Gastroesophageal sphincter (tissue), 4 donors: ENCODE measurements at regions not wholly inside any gene's neighbourhood (a gene's known extent, or its start where the extent isn't known, plus 50 kb on each side); places are given as distances from the start of the nearest gene placed in this dataset.
"Not testable (repeated sequence)": the region's sequence is repeated elsewhere in the genome, so short reads cannot be mapped to it uniquely, and the experiment has no call there.

Experiments used
- ATAC-seq: fragments of 150-250 bp; one replicate; pipeline ENCODE4 v1.9.1; 2016; ENCODE audit warnings: mild to moderate bottlenecking, moderate library complexity
- H3K27ac ChIP-seq, 4 donors: fragments of 200-600 bp; sonication (generic) in 3 of 4; 1 replicate in 3 of 4; 2 replicates in 1 of 4; pipeline ENCODE4 v1.5.1; 2016 to 2019
- H3K27me3 ChIP-seq: fragments of 200-600 bp; sonication (generic); one replicate; pipeline ENCODE4 v1.5.1; 2019
- H3K36me3 ChIP-seq, 2 donors: fragments of 200-600 bp; sonication (generic); one replicate each; pipeline ENCODE4 v1.5.1; 2019; ENCODE audit warnings: control low read depth in 1 of 2
- H3K4me1 ChIP-seq, 3 donors: fragments of 200-600 bp; sonication (generic); 1 replicate in 2 of 3; 2 replicates in 1 of 3; pipeline ENCODE4 v1.5.1; 2016 to 2019; ENCODE audit warnings: control low read depth in 2 of 3
- H3K4me3 ChIP-seq, 2 donors: fragments of 200-600 bp; sonication (generic); one replicate each; pipeline ENCODE4 v1.5.1; 2019; ENCODE audit warnings: mild to moderate bottlenecking in 1 of 2, moderate library complexity in 1 of 2
- H3K9me3 ChIP-seq, 3 donors: fragments of 200-600 bp; sonication (generic); one replicate each; pipeline ENCODE4 v1.5.1; 2017 to 2019; ENCODE audit warnings: control low read depth in 2 of 3
- CTCF ChIP-seq, 4 experiments: fragments of 200-600 bp in 2 of 4; fragments of 450-650 bp in 2 of 4; sonication (generic) in 1 of 4; IDR thresholded peaks; one replicate each; pipeline ENCODE4 v1.5.1; 2017 to 2019; ENCODE audit warnings: antibody characterized with exemption in 4 of 4, mild to moderate bottlenecking in 2 of 4, moderate library complexity in 2 of 4
- EP300 ChIP-seq: sonication (generic); formaldehyde crosslinking; IDR thresholded peaks from one replicate; pipeline ENCODE4 v1.6.1; 2017; ENCODE audit warnings: antibody characterized with exemption, mild to moderate bottlenecking
- POLR2A ChIP-seq, 2 donors: fragments of 450-650 bp; IDR thresholded peaks; one replicate each; pipeline ENCODE4 v1.6.1; 2017; ENCODE audit warnings: antibody characterized with exemption in 2 of 2, mild to moderate bottlenecking in 2 of 2, moderate library complexity in 1 of 2
- POLR2AphosphoS5 ChIP-seq: sonication (generic); formaldehyde crosslinking; IDR thresholded peaks from one replicate; pipeline ENCODE4 v1.6.1; 2017; ENCODE audit warnings: antibody characterized with exemption
- WGBS, 2 donors: methylation state at CpG; one replicate each; pipeline ENCODE4 v1.1.5; 2018; ENCODE audit warnings: low coverage in 1 of 2; 5-methylcytosine and 5-hydroxymethylcytosine counted together

- H3K4me3 ChIP-seq: no peak overlapping the region
- no peaks in the 10 kb centered on the region for H3K4me1 ChIP-seq
- H3K27me3 ChIP-seq: peaks cover 5% of the 10 kb centered on the region
- ATAC-seq: no peak
- no peak overlapping the region for H3K27ac ChIP-seq
- TF ChIP-seq POLR2AphosphoS5: no peak
- no peaks in the 10 kb centered on the region for H3K36me3 ChIP-seq
- WGBS, 2 donors: 73 to 89% methylated on average over 4 to 6 of the region's 7 CpGs
- no peaks in the 10 kb centered on the region for H3K9me3 ChIP-seq
Measured at GRCh38 chr16:50451951-50452508, 83.2 kb upstream of the BRD7 start.

GRCh38 chr16:50450957-50451356 is 82.2 kb upstream of the BRD7 start:
- no peak for TF ChIP-seq EP300
- no peak for TF ChIP-seq POLR2AphosphoS5
- no peak for TF ChIP-seq CTCF (IDR thresholded peaks at IDR 0.05)
- no peak for TF ChIP-seq POLR2A (IDR thresholded peaks at IDR 0.05)
- no peak for ATAC-seq
- no peak overlapping the region for H3K4me3 ChIP-seq
- no peaks in the 10 kb centered on the region for H3K9me3 ChIP-seq
- H3K36me3 ChIP-seq: no peaks in the 10 kb centered on the region
- H3K27me3 ChIP-seq: peaks cover 5% of the 10 kb centered on the region
- no peaks in the 10 kb centered on the region for H3K4me1 ChIP-seq
- no peak overlapping the region for H3K27ac ChIP-seq
- WGBS, 2 donors: 83 to 93% methylated on average over 1 to 4 of the region's 4 CpGs

- ATAC-seq: no peak
- no peak overlapping the region for H3K4me3 ChIP-seq
- 35 to 100% methylated on average over 1 to 5 of the region's 6 CpGs for WGBS, 2 donors
- no peak overlapping the region for H3K27ac ChIP-seq
- H3K27me3 ChIP-seq: peaks cover 5% of the 10 kb centered on the region
- H3K9me3 ChIP-seq: peaks cover 0 to under 1% (median 0%) of the 10 kb centered on the region in 3 donors
- no peaks in the 10 kb centered on the region for H3K4me1 ChIP-seq
- H3K36me3 ChIP-seq: no peaks in the 10 kb centered on the region
- TF ChIP-seq POLR2A (IDR thresholded peaks at IDR 0.05) (no peak), CTCF (IDR thresholded peaks at IDR 0.05) (no peak), EP300 (no peak), POLR2AphosphoS5 (no peak)
Measured at GRCh38 chr16:50449800-50450199, 81.0 kb upstream of the BRD7 start.

- Histone ChIP-seq H3K9me3 (peaks cover 0 to 6% (median 0%) of the 10 kb centered on the region in 3 donors), H3K36me3 (no peaks in the 10 kb centered on the region), H3K27me3 (peaks cover 5% of the 10 kb centered on the region), H3K4me3 (no peak overlapping the region), H3K27ac (no peak overlapping the region), H3K4me1 (no peaks in the 10 kb centered on the region)
- WGBS, 2 donors: 76 to 78% methylated on average over 3 to 5 of the region's 10 CpGs
- TF ChIP-seq CTCF (IDR thresholded peaks at IDR 0.05) (no peak), POLR2AphosphoS5 (no peak), EP300 (no peak), POLR2A (IDR thresholded peaks at IDR 0.05) (no peak)
- no peak for ATAC-seq
Measured at GRCh38 chr16:50448981-50449380, 80.2 kb upstream of the BRD7 start.

- WGBS, 2 donors: 59 to 100% methylated on average over 2 to 4 of the region's 8 CpGs
Measured at GRCh38 chr16:50448522-50448921, 79.7 kb upstream of the BRD7 start.

GRCh38 chr16:50447386-50447785 is 78.6 kb upstream of the BRD7 start:
- not testable (repeated sequence) for H3K4me1 ChIP-seq, H3K36me3 ChIP-seq, H3K27me3 ChIP-seq, H3K27ac ChIP-seq, H3K9me3 ChIP-seq, ATAC-seq, H3K4me3 ChIP-seq
- 65% methylated on average over 4 of the region's 8 CpGs; no CpG with 5 or more reads in 1 of the 2 donors for WGBS, 2 donors

More at GRCh38 chr16:50448522-50448921, 79.7 kb upstream of the BRD7 start:
- H3K4me1 ChIP-seq: no peaks in the 10 kb centered on the region
- no peak overlapping the region for H3K27ac ChIP-seq
- H3K36me3 ChIP-seq: no peaks in the 10 kb centered on the region
- no peak for TF ChIP-seq POLR2A (IDR thresholded peaks at IDR 0.05)
- no peak for TF ChIP-seq CTCF (IDR thresholded peaks at IDR 0.05)
- no peak for TF ChIP-seq EP300
- TF ChIP-seq POLR2AphosphoS5: no peak
- peaks cover 5% of the 10 kb centered on the region for H3K27me3 ChIP-seq
- H3K9me3 ChIP-seq: peaks cover 0 to 6% (median 0%) of the 10 kb centered on the region in 3 donors
- ATAC-seq: no peak
- no peak overlapping the region for H3K4me3 ChIP-seq
